Smooth muscle cell (in vitro differentiated cells): ENCODE measurements at regions not wholly inside any gene's neighbourhood (a gene's known extent, or its start where the extent isn't known, plus 50 kb on each side); places are given as distances from the start of the nearest gene placed in this dataset.
"Not testable (repeated sequence)": the region's sequence is repeated elsewhere in the genome, so short reads cannot be mapped to it uniquely, and the experiment has no call there.

Experiments used
- DNase-seq: peaks from one replicate; lab custom pipeline; 2025; ENCODE audit not compliant: unreplicated experiment; lab: John Stamatoyannopoulos, UW
- H2AFZ ChIP-seq: fragments of 200-600 bp; sonication (generic); 2 replicates; pipeline ENCODE4 v1.6.0; 2016; ENCODE audit warnings: antibody characterized with exemption, low read depth, mild to moderate bottlenecking
- H3F3A ChIP-seq: fragments of 200-600 bp; sonication (generic); 2 replicates; pipeline ENCODE4 v1.6.0; 2017; ENCODE audit warnings: antibody characterized with exemption, low read depth
- H3K27ac ChIP-seq: fragments of 200-600 bp; sonication (generic); 2 replicates; pipeline ENCODE4 v1.5.1; 2016; ENCODE audit warnings: low read depth, mild to moderate bottlenecking
- H3K27me3 ChIP-seq: fragments of 200-600 bp; sonication (generic); 2 replicates; pipeline ENCODE4 v1.6.1; 2016; ENCODE audit warnings: low read depth, mild to moderate bottlenecking
- H3K36me3 ChIP-seq: fragments of 200-600 bp; sonication (generic); 2 replicates; pipeline ENCODE4 v1.5.1; 2016; ENCODE audit warnings: low read depth
- H3K4me1 ChIP-seq: fragments of 200-600 bp; sonication (generic); 2 replicates; pipeline ENCODE4 v1.5.1; 2016; ENCODE audit warnings: low read depth
- H3K4me2 ChIP-seq: fragments of 200-600 bp; sonication (generic); 2 replicates; pipeline ENCODE4 v1.6.0; 2016; ENCODE audit warnings: mild to moderate bottlenecking
- H3K4me3 ChIP-seq: fragments of 200-600 bp; sonication (generic); 2 replicates; pipeline ENCODE4 v1.5.1; 2016; ENCODE audit warnings: mild to moderate bottlenecking
- H3K79me2 ChIP-seq: fragments of 200-600 bp; sonication (generic); 2 replicates; pipeline ENCODE4 v1.6.0; 2016; ENCODE audit warnings: low read depth, mild to moderate bottlenecking
- H3K9ac ChIP-seq: fragments of 200-600 bp; sonication (generic); 2 replicates; pipeline ENCODE4 v1.6.0; 2016; ENCODE audit warnings: low read depth
- H3K9me3 ChIP-seq: fragments of 200-600 bp; sonication (generic); replicated peaks from 2 replicates; pipeline ENCODE4 v1.5.1; 2016; ENCODE audit warnings: low read depth
- H4K20me1 ChIP-seq: fragments of 200-600 bp; sonication (generic); 2 replicates; pipeline ENCODE4 v1.6.0; 2016; ENCODE audit warnings: low read depth
- WGBS: methylation state at CpG from one replicate; pipeline ENCODE4 v1.1.7; 2016; ENCODE audit warnings: low lambda C conversion rate; 5-methylcytosine and 5-hydroxymethylcytosine counted together
- TF ChIP-seq, protein P1 (sequence below): fragments of 200-600 bp; sonication (generic); IDR thresholded peaks from 2 replicates; pipeline ENCODE4 v1.5.1; 2017; ENCODE audit warnings: borderline replicate concordance, mild to moderate bottlenecking, antibody characterized with exemption; ENCODE audit not compliant: insufficient read depth, poor library complexity, severe bottlenecking

DNA sequence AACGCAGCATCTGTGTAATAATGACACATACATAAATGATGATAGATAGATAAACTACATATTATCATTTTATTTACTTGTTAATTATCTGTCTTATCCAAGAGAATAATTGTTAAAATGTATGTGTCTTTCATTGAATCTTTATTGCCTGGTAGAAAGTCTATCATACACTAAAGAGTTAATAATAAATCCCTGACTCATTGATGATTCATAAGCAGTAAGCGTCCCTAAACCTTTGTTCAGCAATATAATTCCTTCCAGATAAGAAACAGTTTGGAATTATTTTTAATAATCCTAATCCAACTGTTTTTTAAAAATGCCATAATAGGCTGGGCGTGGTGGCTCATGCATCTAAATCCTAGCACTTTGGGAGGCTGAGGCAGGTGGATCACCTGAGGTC, 655.6 kb upstream of the CNTN5 start:
- Histone ChIP-seq H3K9ac (no peak overlapping the region), H3K79me2 (no peaks in the 10 kb centered on the region), H4K20me1 (no peaks in the 10 kb centered on the region), H3K4me1 (no peaks in the 10 kb centered on the region), H3K27me3 (no peaks in the 10 kb centered on the region), H3K9me3 (no peaks in the 10 kb centered on the region), H3K36me3 (no peaks in the 10 kb centered on the region), H2AFZ (no peak overlapping the region), H3K4me2 (no peak overlapping the region), H3K4me3 (no peak overlapping the region), H3K27ac (no peak overlapping the region), H3F3A (no peaks in the 10 kb centered on the region)
- WGBS = 67% methylated on average over 3 of the region's 3 CpGs
- TF ChIP-seq, protein P1, sequence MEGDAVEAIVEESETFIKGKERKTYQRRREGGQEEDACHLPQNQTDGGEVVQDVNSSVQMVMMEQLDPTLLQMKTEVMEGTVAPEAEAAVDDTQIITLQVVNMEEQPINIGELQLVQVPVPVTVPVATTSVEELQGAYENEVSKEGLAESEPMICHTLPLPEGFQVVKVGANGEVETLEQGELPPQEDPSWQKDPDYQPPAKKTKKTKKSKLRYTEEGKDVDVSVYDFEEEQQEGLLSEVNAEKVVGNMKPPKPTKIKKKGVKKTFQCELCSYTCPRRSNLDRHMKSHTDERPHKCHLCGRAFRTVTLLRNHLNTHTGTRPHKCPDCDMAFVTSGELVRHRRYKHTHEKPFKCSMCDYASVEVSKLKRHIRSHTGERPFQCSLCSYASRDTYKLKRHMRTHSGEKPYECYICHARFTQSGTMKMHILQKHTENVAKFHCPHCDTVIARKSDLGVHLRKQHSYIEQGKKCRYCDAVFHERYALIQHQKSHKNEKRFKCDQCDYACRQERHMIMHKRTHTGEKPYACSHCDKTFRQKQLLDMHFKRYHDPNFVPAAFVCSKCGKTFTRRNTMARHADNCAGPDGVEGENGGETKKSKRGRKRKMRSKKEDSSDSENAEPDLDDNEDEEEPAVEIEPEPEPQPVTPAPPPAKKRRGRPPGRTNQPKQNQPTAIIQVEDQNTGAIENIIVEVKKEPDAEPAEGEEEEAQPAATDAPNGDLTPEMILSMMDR = no peak
- no peak for DNase-seq

DNA sequence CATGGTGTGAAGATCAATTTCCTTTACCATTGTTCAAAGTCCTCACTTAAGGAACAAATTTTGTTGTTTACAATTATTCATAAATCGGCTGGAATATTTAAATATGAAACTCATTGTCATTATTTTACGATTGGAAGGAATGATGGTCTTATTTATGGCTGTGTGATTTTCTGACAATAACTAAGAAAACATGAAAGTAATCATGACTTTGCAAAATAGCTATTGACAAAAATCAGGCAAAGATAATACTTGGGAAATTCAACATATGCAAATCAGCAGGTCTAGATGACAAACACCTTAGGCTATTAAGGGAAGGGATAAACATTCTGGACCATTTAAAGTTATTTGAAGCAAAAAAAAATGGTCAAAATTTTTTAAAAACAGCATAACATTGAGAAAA, 654.8 kb upstream of the CNTN5 start:
- no peaks in the 10 kb centered on the region for H3K36me3 ChIP-seq
- no peaks in the 10 kb centered on the region for H3K27me3 ChIP-seq
- no peak overlapping the region for H3K9ac ChIP-seq
- no peak overlapping the region for H2AFZ ChIP-seq
- H3K4me3 ChIP-seq = no peak overlapping the region
- H4K20me1 ChIP-seq = no peaks in the 10 kb centered on the region
- WGBS = 86% methylated on average over 2 of the region's 2 CpGs
- H3K9me3 ChIP-seq = no peaks in the 10 kb centered on the region
- no peaks in the 10 kb centered on the region for H3K4me1 ChIP-seq
- H3K4me2 ChIP-seq = no peak overlapping the region
- no peak overlapping the region for H3K27ac ChIP-seq
- TF ChIP-seq, protein P1 = no peak
- DNase-seq = no peak
- H3K79me2 ChIP-seq = no peaks in the 10 kb centered on the region
- H3F3A ChIP-seq = no peaks in the 10 kb centered on the region

DNA sequence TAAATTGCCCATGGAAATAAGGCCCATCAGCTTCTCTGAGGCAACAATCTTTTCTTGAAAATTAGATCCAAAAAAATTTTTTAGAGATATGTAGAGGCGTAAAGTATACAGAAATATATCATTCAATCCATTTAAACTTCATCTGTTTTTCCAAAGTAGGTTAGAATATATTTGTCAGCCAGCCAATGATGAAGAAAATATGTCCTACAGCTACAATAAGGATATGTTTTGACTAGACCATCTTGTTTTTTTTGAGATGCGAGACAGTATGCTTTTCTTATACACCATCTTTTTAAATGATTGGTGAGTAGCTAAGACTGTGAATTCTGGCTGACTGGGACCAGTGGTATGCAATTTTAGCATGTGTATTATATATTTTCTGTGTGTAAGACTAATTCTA, 630.4 kb upstream of the CNTN5 start:
- Histone ChIP-seq H3K27me3 (no peaks in the 10 kb centered on the region), H3K9ac (no peak overlapping the region), H2AFZ (no peak overlapping the region), H3K36me3 (no peaks in the 10 kb centered on the region), H3K27ac (no peak overlapping the region), H3K4me1 (no peaks in the 10 kb centered on the region), H4K20me1 (no peaks in the 10 kb centered on the region), H3K4me2 (no peak overlapping the region), H3K4me3 (no peak overlapping the region), H3K9me3 (no peaks in the 10 kb centered on the region), H3K79me2 (no peaks in the 10 kb centered on the region), H3F3A (no peaks in the 10 kb centered on the region)
- TF ChIP-seq, protein P1 = no peak
- no peak for DNase-seq
- 93% methylated on average over 2 of the region's 2 CpGs for WGBS

DNA sequence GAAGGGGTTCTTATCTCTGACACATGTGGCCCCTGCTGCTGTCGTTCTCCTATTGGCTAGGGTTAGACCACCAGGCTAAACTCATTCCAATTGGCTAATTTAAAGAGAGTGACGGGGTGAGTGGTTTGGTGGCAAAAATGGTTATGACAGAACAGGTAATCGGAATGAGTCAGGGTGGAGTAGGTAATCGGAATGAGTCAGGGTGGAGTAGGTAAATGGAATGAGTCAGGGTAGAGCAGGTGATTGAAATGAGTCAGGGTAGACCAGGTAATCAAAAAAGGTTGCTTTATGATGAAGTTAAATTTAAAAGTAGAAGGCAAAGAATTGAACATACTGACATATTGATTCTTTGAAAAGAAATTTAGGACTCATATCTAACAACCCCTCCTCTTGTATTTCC, 626.2 kb upstream of the CNTN5 start:
- not testable (repeated sequence) for H4K20me1 ChIP-seq, H3K9me3 ChIP-seq, H3K4me1 ChIP-seq, H3K9ac ChIP-seq, H3K36me3 ChIP-seq, H3K4me2 ChIP-seq, H3K79me2 ChIP-seq, DNase-seq, H3K27me3 ChIP-seq, H3K4me3 ChIP-seq, H3F3A ChIP-seq, H2AFZ ChIP-seq, H3K27ac ChIP-seq
- 89% methylated on average over 4 of the region's 4 CpGs for WGBS
